GM21786 (cell line): ENCODE measurements at regions not wholly inside any gene's neighbourhood (a gene's known extent, or its start where the extent isn't known, plus 50 kb on each side); places are given as distances from the start of the nearest gene placed in this dataset.
"Not testable (repeated sequence)": the region's sequence is repeated elsewhere in the genome, so short reads cannot be mapped to it uniquely, and the experiment has no call there.

Experiments used
- ATAC-seq: cut with Tn5 transposase; IDR thresholded peaks from one replicate; pipeline ENCODE4 v1.9.1; 2021; ENCODE audit not compliant: unreplicated experiment

- no peak for ATAC-seq
These were observed 178.1 kb upstream of the CDH9 start for GRCh38 chr5:27216367-27216950.

- no peak for ATAC-seq
These were observed 169.7 kb upstream of the CDH9 start for GRCh38 chr5:27208051-27208450.

- no peak for ATAC-seq
These were observed 153.6 kb upstream of the CDH9 start for GRCh38 chr5:27191786-27192510.

GRCh38 chr5:27172693-27173092 lies 134.3 kb upstream of the CDH9 start:
- ATAC-seq = no peak

DNA sequence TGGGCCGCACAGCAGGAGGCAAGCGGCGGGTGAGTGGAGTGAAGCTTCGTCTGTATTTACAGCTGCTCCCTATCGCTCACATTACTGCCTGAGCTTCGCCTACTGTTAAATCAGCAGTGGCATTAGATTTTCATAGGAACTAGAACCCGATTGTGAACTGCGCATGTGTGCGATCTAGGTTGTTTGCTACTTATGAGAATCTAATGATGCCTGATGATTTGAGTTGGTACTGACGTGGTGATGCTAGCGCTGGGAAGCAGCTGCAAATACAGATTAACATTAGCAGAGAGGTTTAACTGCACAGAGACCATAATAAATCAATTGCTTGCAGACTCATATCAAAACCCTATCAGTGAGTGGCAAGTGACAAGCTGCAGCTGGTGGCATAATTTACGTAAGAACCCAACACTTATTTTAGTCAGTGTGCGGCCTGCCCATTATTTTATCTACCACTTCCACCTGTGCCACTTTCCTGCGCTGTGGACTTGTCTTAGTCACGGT lies 133.4 kb upstream of the CDH9 start:
- no peak for ATAC-seq

GRCh38 chr5:27158775-27159174 lies 120.4 kb upstream of the CDH9 start:
- ATAC-seq = no peak

DNA sequence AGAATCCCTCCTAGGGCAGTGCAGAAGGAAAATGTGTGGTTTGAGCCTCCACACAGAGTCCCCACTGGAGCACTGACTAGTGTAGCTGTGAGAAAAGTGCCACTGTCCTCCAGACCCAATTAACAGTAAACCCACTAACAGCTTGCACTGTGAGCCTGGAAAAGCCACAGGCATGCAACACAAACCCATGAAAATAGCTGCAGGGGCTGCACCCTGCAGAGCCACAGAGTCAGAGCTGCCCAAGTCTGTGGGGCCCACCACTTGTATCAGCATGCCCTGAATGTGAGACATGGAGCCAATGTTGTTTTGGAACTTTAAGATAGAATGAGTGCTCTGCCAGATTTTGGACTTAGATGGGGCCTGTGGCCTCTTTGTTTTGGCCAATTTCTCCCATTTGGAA lies 119.8 kb upstream of the CDH9 start:
- ATAC-seq = no peak

DNA sequence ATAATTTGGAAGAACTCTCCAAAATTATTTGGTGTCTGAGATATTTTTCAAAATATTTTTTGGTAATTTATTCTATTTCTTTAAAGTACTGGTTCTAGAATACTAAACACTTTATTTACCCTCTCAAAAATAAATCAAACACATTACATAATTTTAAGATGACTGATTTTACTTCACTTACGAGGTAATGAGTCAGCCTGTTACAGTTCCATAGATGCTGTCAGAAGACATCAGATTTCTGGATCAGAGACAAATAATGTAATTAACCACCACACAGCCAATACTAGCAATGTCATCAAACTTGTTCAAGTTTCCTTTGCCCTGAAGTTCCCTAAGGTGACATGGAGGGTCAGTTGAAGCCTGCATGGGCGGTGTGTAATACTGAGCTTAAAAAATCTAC lies 106.1 kb upstream of the CDH9 start:
- ATAC-seq = no peak

DNA sequence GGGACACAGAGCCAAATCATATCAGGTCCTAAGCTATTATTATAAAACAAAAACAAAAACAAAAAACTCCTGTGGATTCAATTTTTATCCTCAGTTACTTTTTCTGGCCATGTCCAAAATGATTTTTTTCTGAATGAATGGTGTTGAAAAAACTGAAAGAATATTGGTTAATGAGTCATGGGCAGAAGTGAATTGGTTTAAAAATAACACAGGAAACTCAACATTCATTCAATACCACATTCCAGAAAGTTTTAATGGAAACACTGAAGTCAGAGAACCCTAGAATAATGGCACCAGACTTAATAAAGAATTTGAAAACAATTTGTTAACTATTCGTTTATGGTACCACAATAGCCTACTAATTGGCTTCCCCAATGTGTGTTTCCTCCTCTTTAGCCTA lies 102.4 kb upstream of the CDH9 start:
- no peak for ATAC-seq

DNA sequence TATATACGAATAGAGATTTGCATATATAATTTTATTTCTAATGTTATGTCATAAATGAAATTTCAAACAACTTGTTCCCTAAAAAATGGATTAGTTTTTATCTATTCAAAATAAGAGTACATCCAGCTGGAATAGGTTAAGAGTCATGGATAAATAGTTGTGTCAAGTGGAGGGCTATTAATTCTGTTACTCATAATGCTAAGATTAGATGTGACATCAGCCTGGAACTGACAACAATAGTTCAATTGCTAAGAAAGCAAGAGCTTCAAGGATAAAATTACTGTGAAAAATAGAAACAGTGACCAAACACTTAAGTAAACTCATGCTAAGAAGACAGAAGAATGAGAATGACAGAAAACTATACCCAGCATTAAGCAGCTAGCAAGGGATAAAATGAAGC lies 92.2 kb upstream of the CDH9 start:
- ATAC-seq = no peak

DNA sequence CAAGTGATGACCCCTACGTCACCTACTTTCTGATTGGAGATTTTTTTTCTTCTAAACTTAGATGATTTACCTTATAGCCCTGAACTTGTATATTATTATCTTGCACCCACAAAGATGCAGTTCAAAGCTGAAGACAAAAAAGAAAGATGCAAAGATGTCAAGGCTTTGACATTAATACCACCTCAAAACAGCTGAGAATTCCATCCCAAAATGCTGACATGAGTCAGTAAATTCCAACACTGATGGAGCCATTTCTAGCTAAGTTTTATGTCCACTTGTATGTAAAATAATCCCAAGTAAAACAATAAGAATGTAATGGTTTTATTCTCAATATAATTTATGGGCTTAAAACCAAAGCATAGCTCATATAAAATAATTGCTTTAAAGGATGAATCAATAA lies 91.5 kb upstream of the CDH9 start:
- ATAC-seq = no peak

DNA sequence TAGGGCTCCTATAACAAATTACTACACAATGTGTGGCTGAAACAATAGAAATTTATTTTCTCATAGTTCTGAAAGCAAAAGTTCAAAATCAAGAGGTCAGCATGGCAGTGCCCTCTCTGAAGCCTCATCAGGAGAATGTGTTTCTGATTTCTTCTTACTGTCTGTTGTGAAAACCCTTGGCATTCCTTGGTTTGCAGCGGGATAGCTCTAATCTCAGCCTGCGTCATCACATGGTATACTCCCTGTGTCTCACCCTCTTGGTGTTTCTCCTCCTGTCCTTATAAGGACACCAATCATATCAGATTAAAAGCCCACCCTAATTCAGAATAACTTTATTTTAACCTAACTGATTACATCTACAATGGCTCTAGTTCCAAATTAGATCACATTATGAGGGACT lies 87.5 kb upstream of the CDH9 start:
- ATAC-seq = no peak

DNA sequence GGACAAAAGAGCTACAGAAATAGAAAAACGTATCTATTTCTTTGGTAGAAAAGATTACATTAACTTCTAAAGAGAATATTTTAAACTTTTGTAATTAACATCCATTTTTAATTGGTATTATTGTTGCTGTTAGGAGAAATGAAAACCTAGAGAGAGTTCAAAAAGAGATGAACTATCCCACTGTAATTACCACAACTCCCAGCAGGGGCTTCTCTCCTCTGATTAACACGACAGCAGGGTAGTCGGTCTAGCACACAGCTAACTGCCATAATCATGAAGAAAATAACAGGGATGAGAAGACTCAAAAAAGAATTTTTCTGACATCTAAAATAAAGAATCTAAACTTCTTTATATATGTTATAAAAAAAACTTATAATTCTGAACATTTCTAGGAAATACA lies 86.2 kb upstream of the CDH9 start:
- no peak for ATAC-seq

DNA sequence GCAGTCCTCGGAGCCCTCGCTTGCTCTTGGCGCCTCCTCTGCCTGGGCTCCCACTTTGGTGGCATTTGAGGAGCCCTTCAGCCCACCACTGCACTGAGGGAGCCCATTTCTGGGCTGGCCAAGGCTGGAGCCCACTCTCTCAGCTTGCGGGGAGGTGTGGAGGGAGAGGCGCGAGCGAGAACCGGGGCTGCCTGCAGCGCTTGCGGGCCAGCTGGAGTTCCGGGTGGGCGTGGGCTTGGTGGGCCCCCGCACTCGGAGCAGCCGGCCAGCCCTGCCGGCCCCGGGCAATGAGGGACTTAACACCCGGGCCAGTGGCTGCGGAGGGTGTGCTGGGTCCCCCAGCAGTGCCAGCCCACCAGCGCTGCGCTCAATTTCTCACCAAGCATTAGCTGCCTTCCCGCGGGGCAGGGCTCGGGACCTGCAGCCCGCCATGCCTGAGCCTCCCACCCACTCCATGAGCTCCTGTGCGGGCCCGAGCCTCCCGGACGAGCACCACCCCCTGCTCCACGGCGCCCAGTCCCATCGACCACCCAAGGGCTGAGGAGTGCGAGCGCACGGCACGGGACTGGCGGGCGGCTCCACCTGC lies 81.4 kb upstream of the CDH9 start:
- not testable (repeated sequence) for ATAC-seq

GRCh38 chr5:27103486-27103885 lies 65.1 kb upstream of the CDH9 start:
- ATAC-seq = no peak

GRCh38 chr5:27095761-27096160 lies 57.4 kb upstream of the CDH9 start:
- ATAC-seq = not testable (repeated sequence)

- ATAC-seq = no peak
These were observed 54.9 kb upstream of the CDH9 start for GRCh38 chr5:27093279-27093678.

DNA sequence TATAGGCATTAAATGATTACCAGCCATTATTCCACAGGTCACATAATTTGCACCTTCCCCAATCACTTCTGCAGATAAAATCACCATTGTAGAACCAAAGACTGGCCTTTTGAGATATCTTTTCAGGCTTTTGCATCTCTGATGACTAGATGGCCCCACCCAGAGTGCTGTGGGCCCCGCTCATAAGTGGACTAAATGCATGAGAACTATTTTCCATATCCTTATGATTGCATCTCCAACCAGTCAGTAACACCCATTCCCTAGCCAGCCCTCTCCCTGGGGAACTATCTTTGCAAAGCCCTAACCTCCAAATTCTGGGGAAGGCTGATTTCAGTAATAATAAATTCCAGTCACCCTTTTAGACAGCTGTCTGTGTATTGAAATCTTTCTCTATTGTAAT lies 53.5 kb upstream of the CDH9 start:
- ATAC-seq = no peak

- ATAC-seq = not testable (repeated sequence)
These were observed 50.4 kb upstream of the CDH9 start for GRCh38 chr5:27088822-27089221.
